H1 (cell line): ENCODE measurements at regions not wholly inside any gene's neighbourhood (a gene's known extent, or its start where the extent isn't known, plus 50 kb on each side); places are given as distances from the start of the nearest gene placed in this dataset.

Experiments used
- CTCF ChIA-PET: fragments of 300-600 bp; sonication (Branson Sonifier 250); formaldehyde crosslinking; loops from one replicate; lab custom pipeline; 2021; ENCODE audit not compliant: partially characterized antibody; lab: Charles Lee
- POLR2A ChIA-PET: fragments of 300-600 bp; sonication (Branson Sonifier 250); formaldehyde crosslinking; loops from one replicate; lab custom pipeline; 2021; ENCODE audit warnings: inconsistent platforms; ENCODE audit not compliant: partially characterized antibody; lab: Charles Lee
- DNase-seq, 2 experiments: peaks; one replicate each; pipeline versions ENCODE4 v3.0.0 to v3.0.0-alpha.2; 2010 to 2022; ENCODE audit warnings: low spot score in 2 of 2, low read depth in 1 of 2, mixed read lengths in 1 of 2
- FAIRE-seq: peaks from 2 replicates; lab custom pipeline; 2011; peaks lifted over from hg19 to GRCh38; lab: Jason Lieb, UNC
- H2AFZ ChIP-seq: 2 replicates; pipeline ENCODE4 v1.8.1; 2012; ENCODE audit warnings: low read length, inconsistent platforms
- H2AK5ac ChIP-seq: 2 replicates; pipeline ENCODE4 v1.6.1; 2013; ENCODE audit warnings: low read depth, low read length
- H2BK120ac ChIP-seq: replicated peaks from 2 replicates; pipeline ENCODE3; 2013; ENCODE audit warnings: low read depth, low read length, inconsistent platforms
- H2BK12ac ChIP-seq: 2 replicates; pipeline ENCODE4 v1.6.1; 2013; ENCODE audit warnings: low read depth, low read length
- H2BK15ac ChIP-seq: 2 replicates; pipeline ENCODE4 v1.6.1; 2013; ENCODE audit warnings: low read length
- H2BK20ac ChIP-seq: 2 replicates; pipeline ENCODE4 v1.6.1; 2013; ENCODE audit warnings: low read length
- H2BK5ac ChIP-seq: 2 replicates; pipeline ENCODE4 v1.6.1; 2013; ENCODE audit warnings: low read depth, low read length
- H3K14ac ChIP-seq: 2 replicates; pipeline ENCODE4 v1.6.1; 2013; ENCODE audit warnings: inconsistent platforms; ENCODE audit not compliant: insufficient read length
- H3K18ac ChIP-seq: 2 replicates; pipeline ENCODE4 v1.6.1; 2013; ENCODE audit warnings: low read length; ENCODE audit errors: extremely low read depth
- H3K23ac ChIP-seq: 2 replicates; pipeline ENCODE4 v1.6.1; 2013; ENCODE audit warnings: inconsistent platforms; ENCODE audit not compliant: insufficient read length
- H3K23me2 ChIP-seq: 2 replicates; pipeline ENCODE4 v1.6.1; 2013; ENCODE audit warnings: low read depth, low read length
- H3K27ac ChIP-seq: 2 replicates; pipeline ENCODE4 v1.6.1; 2011; ENCODE audit warnings: low read depth, low read length, inconsistent platforms
- H3K27me3 ChIP-seq, 4 experiments: replicated peaks in 1 of 4; 1 replicate in 1 of 4; 2 replicates in 3 of 4; pipeline versions ENCODE4 v1.6.1 to v1.8.1; 2011 to 2013; ENCODE audit warnings: low read length in 3 of 4, mild to moderate bottlenecking in 3 of 4, inconsistent platforms in 2 of 4, mixed read lengths in 2 of 4, moderate library complexity in 1 of 4; ENCODE audit not compliant: control insufficient read depth in 3 of 4, insufficient read depth in 3 of 4; ENCODE audit errors: extremely low read depth in 1 of 4
- H3K36me3 ChIP-seq, 4 experiments: 2 replicates each; pipeline versions ENCODE4 v1.6.1 to v1.8.1; 2011 to 2013; ENCODE audit warnings: mild to moderate bottlenecking in 4 of 4, low read length in 3 of 4, moderate library complexity in 2 of 4, control low read depth in 1 of 4, inconsistent platforms in 1 of 4; ENCODE audit not compliant: insufficient read depth in 4 of 4, control insufficient read depth in 2 of 4
- H3K4ac ChIP-seq: replicated peaks from 2 replicates; pipeline ENCODE3; 2013; ENCODE audit warnings: low read length, low read depth, mixed read lengths, inconsistent platforms; ENCODE audit not compliant: insufficient read length
- H3K4me1 ChIP-seq, 4 experiments: replicated peaks in 1 of 4; 1 replicate in 1 of 4; 2 replicates in 3 of 4; pipeline versions ENCODE4 v1.6.1 to v1.8.1; 2011 to 2013; ENCODE audit warnings: low read length in 3 of 4, inconsistent platforms in 2 of 4, mixed read lengths in 1 of 4; ENCODE audit not compliant: insufficient read depth in 4 of 4, control insufficient read depth in 3 of 4
- H3K4me2 ChIP-seq, 2 experiments: 2 replicates each; pipeline versions ENCODE4 v1.6.1 to v1.8.1; 2011 to 2013; ENCODE audit warnings: low read depth in 2 of 2, low read length in 2 of 2, control low read depth in 1 of 2, inconsistent platforms in 1 of 2, mild to moderate bottlenecking in 1 of 2; ENCODE audit not compliant: insufficient read depth in 1 of 2
- H3K4me3 ChIP-seq, 4 experiments: fragments of 200-600, 300-600 bp in 1 of 4; sonication (generic), shearing (Covaris generic), sonication (Bioruptor Twin) in 1 of 4; 2 replicates each; pipeline versions ENCODE4 v1.5.1 to v1.8.1; 2011 to 2016; ENCODE audit warnings: low read length in 4 of 4, low read depth in 3 of 4, control low read depth in 2 of 4, inconsistent platforms in 2 of 4, mild to moderate bottlenecking in 2 of 4, mixed read lengths in 1 of 4, moderate library complexity in 1 of 4; ENCODE audit not compliant: insufficient read depth in 2 of 4; ENCODE audit errors: extremely low read depth in 1 of 4
- H3K56ac ChIP-seq: replicated peaks from 2 replicates; pipeline ENCODE3; 2013; ENCODE audit warnings: low read depth, mild to moderate bottlenecking, mixed read lengths, low read length, inconsistent platforms; ENCODE audit not compliant: insufficient read length
- H3K79me1 ChIP-seq: 2 replicates; pipeline ENCODE4 v1.6.1; 2013; ENCODE audit warnings: low read depth, low read length, control low read depth
- H3K79me2 ChIP-seq, 2 experiments: 2 replicates each; pipeline versions ENCODE4 v1.6.1 to v1.8.1; 2012 to 2013; ENCODE audit warnings: low read length in 2 of 2, mild to moderate bottlenecking in 2 of 2, inconsistent platforms in 1 of 2; ENCODE audit not compliant: insufficient read depth in 2 of 2, control insufficient read depth in 1 of 2
- H3K9ac ChIP-seq, 4 experiments: replicated peaks in 1 of 4; 1 replicate in 1 of 4; 2 replicates in 3 of 4; pipeline versions ENCODE4 v1.6.1 to v1.8.1; 2011 to 2013; ENCODE audit warnings: low read depth in 3 of 4, low read length in 3 of 4, control low read depth in 2 of 4, mild to moderate bottlenecking in 2 of 4, moderate library complexity in 2 of 4, inconsistent platforms in 1 of 4; ENCODE audit errors: extremely low read depth in 1 of 4
- H3K9me3 ChIP-seq, 2 experiments: 2 replicates each; pipeline versions ENCODE4 v1.6.1 to v1.8.1; 2012 to 2013; ENCODE audit warnings: mild to moderate bottlenecking in 2 of 2, moderate library complexity in 2 of 2, control low read depth in 1 of 2, inconsistent platforms in 1 of 2, low read depth in 1 of 2, low read length in 1 of 2, mixed read lengths in 1 of 2; ENCODE audit not compliant: insufficient read depth in 2 of 2
- H4K20me1 ChIP-seq, 2 experiments: replicated peaks in 1 of 2; 2 replicates each; pipeline versions ENCODE3 to v1.8.1; 2011 to 2013; ENCODE audit warnings: inconsistent platforms in 2 of 2, low read length in 2 of 2, mild to moderate bottlenecking in 1 of 2; ENCODE audit not compliant: insufficient read depth in 2 of 2, control insufficient read depth in 1 of 2
- H4K5ac ChIP-seq: 2 replicates; pipeline ENCODE4 v1.6.1; 2013; ENCODE audit warnings: low read length, low read depth, mixed read lengths, inconsistent platforms; ENCODE audit not compliant: insufficient read length
- H4K8ac ChIP-seq: 2 replicates; pipeline ENCODE4 v1.8.0; 2013; ENCODE audit warnings: mild to moderate bottlenecking, moderate library complexity, low read length, inconsistent platforms; ENCODE audit not compliant: insufficient read depth; ENCODE audit errors: extremely low read depth
- H4K91ac ChIP-seq: replicated peaks from 2 replicates; pipeline ENCODE3; 2013; ENCODE audit warnings: low read length, mixed read lengths, inconsistent platforms; ENCODE audit not compliant: insufficient read length
- BCL11A ChIP-seq, 2 experiments: IDR thresholded peaks; one replicate each; pipeline ENCODE4 v1.6.1; 2011; ENCODE audit warnings: low read depth in 2 of 2, low read length in 2 of 2, mild to moderate bottlenecking in 2 of 2
- CHD1 ChIP-seq: IDR thresholded peaks from 2 replicates; pipeline ENCODE4 v1.6.1; 2012; ENCODE audit warnings: low read depth, low read length, improper control_type of control experiment
- GABPA ChIP-seq: IDR thresholded peaks from 2 replicates; pipeline ENCODE4 v1.6.1; 2011; ENCODE audit warnings: mild to moderate bottlenecking, low read length, moderate library complexity, borderline replicate concordance; ENCODE audit not compliant: insufficient read depth
- JUN ChIP-seq: IDR thresholded peaks from 2 replicates; pipeline ENCODE4 v1.6.1; 2011; ENCODE audit warnings: low read depth, mild to moderate bottlenecking, improper control_type of control experiment, low read length
- KDM1A ChIP-seq: fragments of 200-600, 300-600 bp; sonication (generic); IDR thresholded peaks from 2 replicates; pipeline ENCODE4 v1.7.1; 2016; ENCODE audit warnings: mild to moderate bottlenecking, low read length, borderline replicate concordance
- KDM4A ChIP-seq: IDR thresholded peaks from one replicate; pipeline ENCODE4 v1.7.1; 2012; ENCODE audit warnings: low read depth, mild to moderate bottlenecking, moderate library complexity, low read length, inconsistent platforms; ENCODE audit not compliant: severe bottlenecking
- RNF2 ChIP-seq: fragments of 200-900, 300-1000 bp; sonication (generic); IDR thresholded peaks from 2 replicates; pipeline ENCODE4 v1.7.1; 2016; ENCODE audit warnings: borderline replicate concordance, low read depth, mild to moderate bottlenecking, antibody characterized with exemption, low read length; ENCODE audit not compliant: poor library complexity, severe bottlenecking; ENCODE audit errors: missing control alignments
- SIRT6 ChIP-seq: IDR thresholded peaks from one replicate; pipeline ENCODE4 v1.7.1; 2012; ENCODE audit warnings: low read length, inconsistent platforms
- SIX5 ChIP-seq: IDR thresholded peaks from 2 replicates; pipeline ENCODE4 v1.6.1; 2011; ENCODE audit warnings: mild to moderate bottlenecking, low read depth, low read length
- SP1 ChIP-seq: IDR thresholded peaks from 2 replicates; pipeline ENCODE4 v1.6.1; 2011; ENCODE audit warnings: low read depth, low read length
- SRF ChIP-seq: IDR thresholded peaks from 2 replicates; pipeline ENCODE4 v1.6.1; 2011; ENCODE audit warnings: mild to moderate bottlenecking, low read depth, low read length, moderate library complexity
- TAF1 ChIP-seq: IDR thresholded peaks from 2 replicates; pipeline ENCODE4 v1.6.1; 2011; ENCODE audit warnings: mild to moderate bottlenecking, low read depth, low read length
- YY1 ChIP-seq: IDR thresholded peaks from 2 replicates; pipeline ENCODE4 v1.6.1; 2011; ENCODE audit warnings: low read depth, mild to moderate bottlenecking, low read length
- ZNF274 ChIP-seq: IDR thresholded peaks from 2 replicates; pipeline ENCODE4 v1.7.0; 2012; ENCODE audit warnings: low read length, borderline replicate concordance; ENCODE audit errors: extremely low read depth
- WGBS, 2 experiments: shearing (Covaris generic) in 1 of 2; methylation state at CpG; one replicate each; pipeline versions ENCODE4 v1.1.6 to v1.1.7; 2013 to 2015; ENCODE audit warnings: low lambda C conversion rate in 2 of 2, mixed read lengths in 2 of 2, inconsistent platforms in 1 of 2, low coverage in 1 of 2, missing lambda C conversion rate in 1 of 2; ENCODE audit not compliant: insufficient replicate concordance in 2 of 2, insufficient coverage in 1 of 2, insufficient read length in 1 of 2; ENCODE audit errors: extremely low coverage in 1 of 2, missing lambda C conversion rate in 1 of 2; 5-methylcytosine and 5-hydroxymethylcytosine counted together
- TF ChIP-seq, protein P1 (sequence below): IDR thresholded peaks from 2 replicates; pipeline ENCODE4 v1.6.1; 2011; ENCODE audit warnings: low read length, improper control_type of control experiment

DNA sequence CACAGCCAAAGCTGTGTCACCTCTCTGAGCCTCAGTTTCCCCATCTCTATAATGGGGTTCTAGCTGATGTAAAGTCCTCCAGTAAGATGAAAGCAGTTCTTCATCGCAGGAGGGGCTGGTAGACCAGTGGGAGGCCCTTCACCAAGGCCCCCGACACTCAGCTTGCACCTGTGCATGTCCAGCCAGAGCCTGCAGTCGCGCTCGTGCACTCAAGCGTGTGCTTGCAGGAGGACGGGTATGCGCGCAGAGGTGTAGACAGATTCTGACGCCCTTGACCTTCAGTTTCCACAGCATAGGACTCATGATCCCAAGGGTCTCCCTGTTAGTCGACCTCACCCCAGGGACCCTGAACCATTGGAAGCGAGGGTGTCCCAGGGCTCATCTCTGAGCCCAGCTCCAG is 633.7 kb downstream of the TBC1D22A start:
- Histone ChIP-seq H3K79me1 (no peaks in the 10 kb centered on the region), H2AFZ (no peak overlapping the region), H3K4me2 (no peak overlapping the region), H3K23me2 (0 out of 2 replicates have a peak, but pooled peaks cover 2% of the 10 kb centered on the region), H3K4me1 (no peaks in the 10 kb centered on the region), H3K4ac (no peak overlapping the region), H4K8ac (no peak overlapping the region), H3K23ac (no peak overlapping the region), H3K9me3 (peaks cover 87 to 99% of the 10 kb centered on the region in 2 experiments), H3K18ac (no peak overlapping the region), H2BK15ac (no peak overlapping the region), H2BK120ac (no peak overlapping the region), H2BK20ac (no peak overlapping the region), H4K20me1 (no peaks in the 10 kb centered on the region), H2AK5ac (no peak overlapping the region), H3K27ac (no peak overlapping the region), H3K56ac (no peak overlapping the region), H3K79me2 (no peaks in the 10 kb centered on the region), H3K36me3 (no peaks in the 10 kb centered on the region), H3K14ac (no peak overlapping the region), H3K9ac (no peak overlapping the region), H3K27me3 (no peaks in the 10 kb centered on the region), H3K4me3 (no peak overlapping the region), H4K91ac (no peak overlapping the region), H2BK5ac (no peak overlapping the region), H4K5ac (no peak overlapping the region), H2BK12ac (no peak overlapping the region)
- ChIA-PET POLR2A (no interaction called here), CTCF (no interaction called here)
- no peak for FAIRE-seq
- 80% methylated on average over 12 of the region's 12 CpGs; no CpG with 5 or more reads in 1 of the 2 experiments for WGBS, 2 experiments
- no peak for TF ChIP-seq CHD1
- TF ChIP-seq TAF1 = no peak
- no peak for TF ChIP-seq KDM4A
- TF ChIP-seq KDM1A = no peak
- no peak for TF ChIP-seq SIRT6
- TF ChIP-seq GABPA = no peak
- no peak for TF ChIP-seq SIX5
- TF ChIP-seq BCL11A (IDR thresholded peaks at IDR 0.05; ENCODE audit: low read depth in 2 of 2, low read length in 2 of 2) = no peak
- no peak for TF ChIP-seq RNF2
- TF ChIP-seq JUN = no peak
- no peak for TF ChIP-seq ZNF274
- no peak for TF ChIP-seq YY1
- no peak for TF ChIP-seq SP1
- TF ChIP-seq, protein P1, sequence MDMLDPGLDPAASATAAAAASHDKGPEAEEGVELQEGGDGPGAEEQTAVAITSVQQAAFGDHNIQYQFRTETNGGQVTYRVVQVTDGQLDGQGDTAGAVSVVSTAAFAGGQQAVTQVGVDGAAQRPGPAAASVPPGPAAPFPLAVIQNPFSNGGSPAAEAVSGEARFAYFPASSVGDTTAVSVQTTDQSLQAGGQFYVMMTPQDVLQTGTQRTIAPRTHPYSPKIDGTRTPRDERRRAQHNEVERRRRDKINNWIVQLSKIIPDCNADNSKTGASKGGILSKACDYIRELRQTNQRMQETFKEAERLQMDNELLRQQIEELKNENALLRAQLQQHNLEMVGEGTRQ = no peak
- no peak for TF ChIP-seq SRF
- DNase-seq = no peak
